ENCODE measurements at regions not wholly inside any gene's neighbourhood (a gene's known extent, or its start where the extent isn't known, plus 50 kb on each side); places are given as distances from the start of the nearest gene placed in this dataset.

DNA sequence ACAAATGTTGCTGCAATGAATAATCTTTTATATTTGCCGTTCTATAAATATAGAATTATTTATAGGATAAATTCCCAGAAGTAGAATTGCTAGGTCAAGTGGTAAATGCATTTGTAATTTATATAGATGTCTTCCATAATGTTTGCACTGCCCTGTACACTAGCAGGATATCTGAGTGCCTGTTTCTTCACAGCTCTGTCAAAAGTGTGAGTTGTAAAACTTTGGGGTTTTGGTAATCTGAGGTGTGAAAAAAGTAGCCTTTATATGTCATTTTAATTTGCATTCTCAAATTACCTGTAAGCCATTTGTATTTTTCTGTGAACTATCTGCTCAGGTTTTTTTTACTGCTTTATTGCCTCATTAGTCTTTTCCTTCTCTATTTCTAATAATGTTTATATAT, 271.2 kb downstream of the NEBL start:
- Histone ChIP-seq H4K20me1 (ENCODE audit: insufficient read depth, low read length) (no peaks in the 10 kb centered on the region), H3K36me3 (replicated peaks in 1 of 2; ENCODE audit: control insufficient read depth in 1 of 2, insufficient read depth in 2 of 2, low read length in 2 of 2) (no peaks in the 10 kb centered on the region), H3K4me1 (ENCODE audit: insufficient read depth, low read length) (no peaks in the 10 kb centered on the region), H3K4me3 (replicated peaks in 1 of 3; ENCODE audit: insufficient read depth in 1 of 3, low read depth in 2 of 3, low read length in 3 of 3) (no peak overlapping the region), H3K27ac (ENCODE audit: extremely low read length, insufficient read depth, low read length) (no peak overlapping the region), H3K79me2 (ENCODE audit: insufficient read depth, low read length) (no peaks in the 10 kb centered on the region), H3K9me3 (ENCODE audit: low read length) (peaks cover 12% of the 10 kb centered on the region), H3K9ac (ENCODE audit: insufficient read depth, low read depth, low read length) (no peak overlapping the region), H3K4me2 (ENCODE audit: low read depth, low read length) (no peak overlapping the region), H2AFZ (ENCODE audit: low read length) (no peak overlapping the region), H3K27me3 (ENCODE audit: control insufficient read depth in 1 of 2, insufficient read depth in 2 of 2, low read length in 2 of 2) (no peaks in the 10 kb centered on the region)
- FAIRE-seq: no peak
- no peak for ATAC-seq
- DNase-seq (ENCODE audit: low spot score): no peak
- intact Hi-C loops (cut with micrococcal nuclease; ENCODE audit: unreplicated experiment): no loop called here
- in situ Hi-C loops (cut with HindIII; ENCODE audit: extremely low pct_ligation_motif_present, low pct_unique_long_range_greater_than_20kb): no loop called here
- WGBS (ENCODE audit: low lambda C conversion rate): 0% methylated on average over 1 of the region's 1 CpG
- ChIA-PET CTCF (ENCODE audit: low intra/inter-chr PET ratio, low total read pairs) (no interaction called here), POLR2A (no interaction called here)
- BruUV-seq (replicated peaks): no TSS peak
- TF ChIP-seq HOXD1 (CRISPR knock-in tag; IDR thresholded peaks at IDR 0.05) (no peak), SNRNP70 (IDR thresholded peaks at IDR 0.05; ENCODE audit: low read depth, low read length) (no peak), ZNF709 (CRISPR knock-in tag; IDR thresholded peaks at IDR 0.05) (no peak), NAIF1 (CRISPR knock-in tag; IDR thresholded peaks at IDR 0.05; ENCODE audit: borderline replicate concordance) (no peak), RXRA (CRISPR knock-in tag; IDR thresholded peaks at IDR 0.05) (no peak), MTF1 (CRISPR knock-in tag; IDR thresholded peaks at IDR 0.05) (no peak), JARID2 (CRISPR knock-in tag; IDR thresholded peaks at IDR 0.05; ENCODE audit: insufficient replicate concordance) (no peak), KMT2A (CRISPR knock-in tag; IDR thresholded peaks at IDR 0.05) (no peak), YY1 (IDR thresholded peaks at IDR 0.05; ENCODE audit: insufficient read depth, insufficient replicate concordance, low read depth, low read length) (no peak), MYNN (CRISPR knock-in tag; IDR thresholded peaks at IDR 0.05; ENCODE audit: low read depth) (no peak), ZNF451 (CRISPR knock-in tag; IDR thresholded peaks at IDR 0.05) (no peak), MTA1 (CRISPR knock-in tag; IDR thresholded peaks at IDR 0.05; ENCODE audit: borderline replicate concordance) (no peak), ZNF674 (CRISPR knock-in tag; IDR thresholded peaks at IDR 0.05; ENCODE audit: low read depth) (no peak)
- TF ChIP-seq, protein P1, sequence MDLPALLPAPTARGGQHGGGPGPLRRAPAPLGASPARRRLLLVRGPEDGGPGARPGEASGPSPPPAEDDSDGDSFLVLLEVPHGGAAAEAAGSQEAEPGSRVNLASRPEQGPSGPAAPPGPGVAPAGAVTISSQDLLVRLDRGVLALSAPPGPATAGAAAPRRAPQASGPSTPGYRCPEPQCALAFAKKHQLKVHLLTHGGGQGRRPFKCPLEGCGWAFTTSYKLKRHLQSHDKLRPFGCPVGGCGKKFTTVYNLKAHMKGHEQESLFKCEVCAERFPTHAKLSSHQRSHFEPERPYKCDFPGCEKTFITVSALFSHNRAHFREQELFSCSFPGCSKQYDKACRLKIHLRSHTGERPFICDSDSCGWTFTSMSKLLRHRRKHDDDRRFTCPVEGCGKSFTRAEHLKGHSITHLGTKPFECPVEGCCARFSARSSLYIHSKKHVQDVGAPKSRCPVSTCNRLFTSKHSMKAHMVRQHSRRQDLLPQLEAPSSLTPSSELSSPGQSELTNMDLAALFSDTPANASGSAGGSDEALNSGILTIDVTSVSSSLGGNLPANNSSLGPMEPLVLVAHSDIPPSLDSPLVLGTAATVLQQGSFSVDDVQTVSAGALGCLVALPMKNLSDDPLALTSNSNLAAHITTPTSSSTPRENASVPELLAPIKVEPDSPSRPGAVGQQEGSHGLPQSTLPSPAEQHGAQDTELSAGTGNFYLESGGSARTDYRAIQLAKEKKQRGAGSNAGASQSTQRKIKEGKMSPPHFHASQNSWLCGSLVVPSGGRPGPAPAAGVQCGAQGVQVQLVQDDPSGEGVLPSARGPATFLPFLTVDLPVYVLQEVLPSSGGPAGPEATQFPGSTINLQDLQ (CRISPR knock-in tag; IDR thresholded peaks at IDR 0.05): no peak
- TF ChIP-seq, protein P2, sequence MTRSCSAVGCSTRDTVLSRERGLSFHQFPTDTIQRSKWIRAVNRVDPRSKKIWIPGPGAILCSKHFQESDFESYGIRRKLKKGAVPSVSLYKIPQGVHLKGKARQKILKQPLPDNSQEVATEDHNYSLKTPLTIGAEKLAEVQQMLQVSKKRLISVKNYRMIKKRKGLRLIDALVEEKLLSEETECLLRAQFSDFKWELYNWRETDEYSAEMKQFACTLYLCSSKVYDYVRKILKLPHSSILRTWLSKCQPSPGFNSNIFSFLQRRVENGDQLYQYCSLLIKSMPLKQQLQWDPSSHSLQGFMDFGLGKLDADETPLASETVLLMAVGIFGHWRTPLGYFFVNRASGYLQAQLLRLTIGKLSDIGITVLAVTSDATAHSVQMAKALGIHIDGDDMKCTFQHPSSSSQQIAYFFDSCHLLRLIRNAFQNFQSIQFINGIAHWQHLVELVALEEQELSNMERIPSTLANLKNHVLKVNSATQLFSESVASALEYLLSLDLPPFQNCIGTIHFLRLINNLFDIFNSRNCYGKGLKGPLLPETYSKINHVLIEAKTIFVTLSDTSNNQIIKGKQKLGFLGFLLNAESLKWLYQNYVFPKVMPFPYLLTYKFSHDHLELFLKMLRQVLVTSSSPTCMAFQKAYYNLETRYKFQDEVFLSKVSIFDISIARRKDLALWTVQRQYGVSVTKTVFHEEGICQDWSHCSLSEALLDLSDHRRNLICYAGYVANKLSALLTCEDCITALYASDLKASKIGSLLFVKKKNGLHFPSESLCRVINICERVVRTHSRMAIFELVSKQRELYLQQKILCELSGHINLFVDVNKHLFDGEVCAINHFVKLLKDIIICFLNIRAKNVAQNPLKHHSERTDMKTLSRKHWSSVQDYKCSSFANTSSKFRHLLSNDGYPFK (CRISPR knock-in tag; IDR thresholded peaks at IDR 0.05; ENCODE audit: borderline replicate concordance): no peak
- TF ChIP-seq, protein P3, sequence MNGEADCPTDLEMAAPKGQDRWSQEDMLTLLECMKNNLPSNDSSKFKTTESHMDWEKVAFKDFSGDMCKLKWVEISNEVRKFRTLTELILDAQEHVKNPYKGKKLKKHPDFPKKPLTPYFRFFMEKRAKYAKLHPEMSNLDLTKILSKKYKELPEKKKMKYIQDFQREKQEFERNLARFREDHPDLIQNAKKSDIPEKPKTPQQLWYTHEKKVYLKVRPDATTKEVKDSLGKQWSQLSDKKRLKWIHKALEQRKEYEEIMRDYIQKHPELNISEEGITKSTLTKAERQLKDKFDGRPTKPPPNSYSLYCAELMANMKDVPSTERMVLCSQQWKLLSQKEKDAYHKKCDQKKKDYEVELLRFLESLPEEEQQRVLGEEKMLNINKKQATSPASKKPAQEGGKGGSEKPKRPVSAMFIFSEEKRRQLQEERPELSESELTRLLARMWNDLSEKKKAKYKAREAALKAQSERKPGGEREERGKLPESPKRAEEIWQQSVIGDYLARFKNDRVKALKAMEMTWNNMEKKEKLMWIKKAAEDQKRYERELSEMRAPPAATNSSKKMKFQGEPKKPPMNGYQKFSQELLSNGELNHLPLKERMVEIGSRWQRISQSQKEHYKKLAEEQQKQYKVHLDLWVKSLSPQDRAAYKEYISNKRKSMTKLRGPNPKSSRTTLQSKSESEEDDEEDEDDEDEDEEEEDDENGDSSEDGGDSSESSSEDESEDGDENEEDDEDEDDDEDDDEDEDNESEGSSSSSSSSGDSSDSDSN (CRISPR knock-in tag; IDR thresholded peaks at IDR 0.05): no peak
- TF ChIP-seq, protein P4, sequence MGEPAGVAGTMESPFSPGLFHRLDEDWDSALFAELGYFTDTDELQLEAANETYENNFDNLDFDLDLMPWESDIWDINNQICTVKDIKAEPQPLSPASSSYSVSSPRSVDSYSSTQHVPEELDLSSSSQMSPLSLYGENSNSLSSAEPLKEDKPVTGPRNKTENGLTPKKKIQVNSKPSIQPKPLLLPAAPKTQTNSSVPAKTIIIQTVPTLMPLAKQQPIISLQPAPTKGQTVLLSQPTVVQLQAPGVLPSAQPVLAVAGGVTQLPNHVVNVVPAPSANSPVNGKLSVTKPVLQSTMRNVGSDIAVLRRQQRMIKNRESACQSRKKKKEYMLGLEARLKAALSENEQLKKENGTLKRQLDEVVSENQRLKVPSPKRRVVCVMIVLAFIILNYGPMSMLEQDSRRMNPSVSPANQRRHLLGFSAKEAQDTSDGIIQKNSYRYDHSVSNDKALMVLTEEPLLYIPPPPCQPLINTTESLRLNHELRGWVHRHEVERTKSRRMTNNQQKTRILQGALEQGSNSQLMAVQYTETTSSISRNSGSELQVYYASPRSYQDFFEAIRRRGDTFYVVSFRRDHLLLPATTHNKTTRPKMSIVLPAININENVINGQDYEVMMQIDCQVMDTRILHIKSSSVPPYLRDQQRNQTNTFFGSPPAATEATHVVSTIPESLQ (CRISPR knock-in tag; conservative IDR thresholded peaks at IDR 0.05): no peak

Data from HepG2 (cell line).